ENCODE measurements at regions not wholly inside any gene's neighbourhood (a gene's known extent, or its start where the extent isn't known, plus 50 kb on each side); places are given as distances from the start of the nearest gene placed in this dataset.
"Not testable (repeated sequence)": the region's sequence is repeated elsewhere in the genome, so short reads cannot be mapped to it uniquely, and the experiment has no call there.

DNA sequence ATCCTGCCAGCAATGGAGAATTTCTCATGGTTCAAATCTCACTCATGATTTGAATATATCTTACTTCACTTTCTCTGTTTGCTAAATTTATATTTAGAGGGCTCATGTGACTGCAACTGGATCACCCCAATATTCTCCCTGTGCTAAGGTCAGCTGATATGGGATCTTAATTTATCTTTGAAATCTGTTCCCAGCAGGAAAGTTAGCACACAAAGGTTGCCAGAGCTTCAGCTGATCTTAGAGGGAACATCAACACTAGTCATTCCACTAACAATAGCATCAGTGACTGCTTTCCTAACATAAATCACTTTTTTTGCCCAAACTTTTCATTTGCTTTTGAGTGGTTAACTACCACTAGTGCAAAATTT lies 1270.0 kb downstream of the ARAP2 start:
- intact Hi-C loops (cut with micrococcal nuclease; ENCODE audit: unreplicated experiment) = no loop called here
- Histone ChIP-seq H3K4me3 (ENCODE audit: low read depth in 2 of 2, low read length in 2 of 2) (no peak overlapping the region), H3K27ac (ENCODE audit: low read length) (no peak overlapping the region), H3K36me3 (ENCODE audit: control insufficient read depth, insufficient read depth, low read length) (no peaks in the 10 kb centered on the region), H3K9me3 (ENCODE audit: control insufficient read depth, insufficient read depth, low read depth, low read length) (no peaks in the 10 kb centered on the region), H3K27me3 (ENCODE audit: control insufficient read depth, insufficient read depth, low read length) (no peaks in the 10 kb centered on the region), H3K4me1 (ENCODE audit: control insufficient read depth, insufficient read depth, low read length) (no peaks in the 10 kb centered on the region)
- in situ Hi-C loops (cut with HindIII; ENCODE audit: low pct_unique_long_range_greater_than_20kb, low sequenced_read_pairs) = no loop called here
- CTCF ChIA-PET = no interaction called here
- no peak for DNase-seq (ENCODE audit: low read depth, low spot score)
- POLR2A ChIA-PET = no interaction called here
- TF ChIP-seq TCF7L2 (IDR thresholded peaks at IDR 0.05; ENCODE audit: low read depth, low read length) (no peak), SIN3A (IDR thresholded peaks at IDR 0.05; ENCODE audit: borderline replicate concordance, insufficient read depth, low read depth, low read length) (no peak), POLR2AphosphoS5 (IDR thresholded peaks at IDR 0.05; ENCODE audit: low read depth, low read length) (no peak)
- TF ChIP-seq, protein P1, sequence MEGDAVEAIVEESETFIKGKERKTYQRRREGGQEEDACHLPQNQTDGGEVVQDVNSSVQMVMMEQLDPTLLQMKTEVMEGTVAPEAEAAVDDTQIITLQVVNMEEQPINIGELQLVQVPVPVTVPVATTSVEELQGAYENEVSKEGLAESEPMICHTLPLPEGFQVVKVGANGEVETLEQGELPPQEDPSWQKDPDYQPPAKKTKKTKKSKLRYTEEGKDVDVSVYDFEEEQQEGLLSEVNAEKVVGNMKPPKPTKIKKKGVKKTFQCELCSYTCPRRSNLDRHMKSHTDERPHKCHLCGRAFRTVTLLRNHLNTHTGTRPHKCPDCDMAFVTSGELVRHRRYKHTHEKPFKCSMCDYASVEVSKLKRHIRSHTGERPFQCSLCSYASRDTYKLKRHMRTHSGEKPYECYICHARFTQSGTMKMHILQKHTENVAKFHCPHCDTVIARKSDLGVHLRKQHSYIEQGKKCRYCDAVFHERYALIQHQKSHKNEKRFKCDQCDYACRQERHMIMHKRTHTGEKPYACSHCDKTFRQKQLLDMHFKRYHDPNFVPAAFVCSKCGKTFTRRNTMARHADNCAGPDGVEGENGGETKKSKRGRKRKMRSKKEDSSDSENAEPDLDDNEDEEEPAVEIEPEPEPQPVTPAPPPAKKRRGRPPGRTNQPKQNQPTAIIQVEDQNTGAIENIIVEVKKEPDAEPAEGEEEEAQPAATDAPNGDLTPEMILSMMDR (IDR thresholded peaks at IDR 0.05) = no peak
- TF ChIP-seq, protein P2, sequence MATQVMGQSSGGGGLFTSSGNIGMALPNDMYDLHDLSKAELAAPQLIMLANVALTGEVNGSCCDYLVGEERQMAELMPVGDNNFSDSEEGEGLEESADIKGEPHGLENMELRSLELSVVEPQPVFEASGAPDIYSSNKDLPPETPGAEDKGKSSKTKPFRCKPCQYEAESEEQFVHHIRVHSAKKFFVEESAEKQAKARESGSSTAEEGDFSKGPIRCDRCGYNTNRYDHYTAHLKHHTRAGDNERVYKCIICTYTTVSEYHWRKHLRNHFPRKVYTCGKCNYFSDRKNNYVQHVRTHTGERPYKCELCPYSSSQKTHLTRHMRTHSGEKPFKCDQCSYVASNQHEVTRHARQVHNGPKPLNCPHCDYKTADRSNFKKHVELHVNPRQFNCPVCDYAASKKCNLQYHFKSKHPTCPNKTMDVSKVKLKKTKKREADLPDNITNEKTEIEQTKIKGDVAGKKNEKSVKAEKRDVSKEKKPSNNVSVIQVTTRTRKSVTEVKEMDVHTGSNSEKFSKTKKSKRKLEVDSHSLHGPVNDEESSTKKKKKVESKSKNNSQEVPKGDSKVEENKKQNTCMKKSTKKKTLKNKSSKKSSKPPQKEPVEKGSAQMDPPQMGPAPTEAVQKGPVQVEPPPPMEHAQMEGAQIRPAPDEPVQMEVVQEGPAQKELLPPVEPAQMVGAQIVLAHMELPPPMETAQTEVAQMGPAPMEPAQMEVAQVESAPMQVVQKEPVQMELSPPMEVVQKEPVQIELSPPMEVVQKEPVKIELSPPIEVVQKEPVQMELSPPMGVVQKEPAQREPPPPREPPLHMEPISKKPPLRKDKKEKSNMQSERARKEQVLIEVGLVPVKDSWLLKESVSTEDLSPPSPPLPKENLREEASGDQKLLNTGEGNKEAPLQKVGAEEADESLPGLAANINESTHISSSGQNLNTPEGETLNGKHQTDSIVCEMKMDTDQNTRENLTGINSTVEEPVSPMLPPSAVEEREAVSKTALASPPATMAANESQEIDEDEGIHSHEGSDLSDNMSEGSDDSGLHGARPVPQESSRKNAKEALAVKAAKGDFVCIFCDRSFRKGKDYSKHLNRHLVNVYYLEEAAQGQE (IDR thresholded peaks at IDR 0.05; ENCODE audit: insufficient read depth in 1 of 2, low read depth in 2 of 2, low read length in 1 of 2) = no peak
- no TSS peak for BruUV-seq (replicated peaks)
- no peak for ATAC-seq

DNA sequence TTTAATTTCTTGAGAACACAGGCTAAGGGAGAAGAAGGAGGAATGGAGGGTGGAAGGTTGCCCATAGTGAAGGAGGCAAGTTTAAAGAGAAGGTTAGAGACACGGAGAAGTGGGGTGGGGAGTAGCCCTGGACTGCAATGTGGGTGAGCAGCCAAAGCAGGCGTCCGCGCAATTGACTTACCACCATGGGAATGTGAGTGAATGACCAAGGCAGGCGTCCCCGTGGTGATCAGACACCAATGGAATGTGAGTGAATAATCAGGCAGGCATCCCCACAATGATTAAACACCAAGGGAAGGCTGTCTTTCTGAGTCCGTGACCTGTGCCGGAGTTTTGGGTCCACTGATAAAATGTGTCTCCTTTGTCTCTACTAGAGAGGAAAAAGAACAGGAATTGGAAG lies 1223.1 kb downstream of the ARAP2 start:
- CTCF ChIA-PET; ATAC-seq; H3K27ac ChIP-seq (ENCODE audit: low read length); H3K36me3 ChIP-seq (ENCODE audit: control insufficient read depth, insufficient read depth, low read length); in situ Hi-C loops (cut with HindIII; ENCODE audit: low pct_unique_long_range_greater_than_20kb, low sequenced_read_pairs); H3K27me3 ChIP-seq (ENCODE audit: control insufficient read depth, insufficient read depth, low read length); H3K4me1 ChIP-seq (ENCODE audit: control insufficient read depth, insufficient read depth, low read length); BruUV-seq (replicated peaks); H3K9me3 ChIP-seq (ENCODE audit: control insufficient read depth, insufficient read depth, low read depth, low read length); DNase-seq (ENCODE audit: low read depth, low spot score); POLR2A ChIA-PET; intact Hi-C loops (cut with micrococcal nuclease; ENCODE audit: unreplicated experiment); H3K4me3 ChIP-seq (ENCODE audit: low read depth in 2 of 2, low read length in 2 of 2): not testable (repeated sequence)

DNA sequence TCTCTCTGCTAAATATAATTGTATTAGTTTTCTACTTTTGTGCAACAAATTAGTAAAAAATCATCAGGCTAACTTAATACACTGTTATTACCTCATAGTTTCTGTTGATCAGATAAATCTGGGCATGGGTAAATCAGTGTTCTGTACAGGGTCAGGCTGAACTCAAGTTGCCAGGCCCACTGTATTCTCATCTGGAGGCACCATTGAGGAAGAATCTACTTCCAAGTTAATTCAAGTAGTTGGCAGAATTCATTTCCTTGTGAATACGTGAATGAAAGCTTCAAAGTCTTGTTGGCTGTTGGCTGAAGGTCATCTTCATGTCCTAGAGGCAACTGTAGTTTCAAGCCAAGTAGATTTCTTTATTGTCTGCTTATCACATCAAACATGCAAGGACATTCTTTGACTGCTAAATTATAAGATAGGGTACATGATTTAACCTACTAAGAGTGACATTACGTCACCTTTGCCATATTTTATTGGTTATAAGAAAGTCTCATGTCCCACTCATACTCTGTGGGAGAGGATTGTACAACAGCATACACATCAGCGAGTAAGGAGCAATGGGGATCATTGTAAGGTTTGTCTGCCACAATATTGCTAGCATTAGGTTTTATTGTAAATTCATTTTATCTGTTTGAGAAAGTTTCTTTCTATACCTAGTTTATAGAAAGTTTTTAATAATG lies 1219.0 kb downstream of the ARAP2 start:
- no TSS peak for BruUV-seq (replicated peaks)
- no peak for DNase-seq (ENCODE audit: low read depth, low spot score)
- H3K4me3 ChIP-seq (ENCODE audit: low read depth in 2 of 2, low read length in 2 of 2) = no peak overlapping the region
- H3K4me1 ChIP-seq (ENCODE audit: control insufficient read depth, insufficient read depth, low read length) = no peaks in the 10 kb centered on the region
- ATAC-seq = no peak
- intact Hi-C loops (cut with micrococcal nuclease; ENCODE audit: unreplicated experiment) (no loop called here), in situ Hi-C loops (cut with HindIII; ENCODE audit: low pct_unique_long_range_greater_than_20kb, low sequenced_read_pairs) (no loop called here)
- H3K9me3 ChIP-seq (ENCODE audit: control insufficient read depth, insufficient read depth, low read depth, low read length) = no peaks in the 10 kb centered on the region
- TF ChIP-seq POLR2AphosphoS5 (IDR thresholded peaks at IDR 0.05; ENCODE audit: low read depth, low read length) = no peak
- no peak for TF ChIP-seq TCF7L2 (IDR thresholded peaks at IDR 0.05; ENCODE audit: low read depth, low read length)
- CTCF ChIA-PET = no interaction called here
- no peaks in the 10 kb centered on the region for H3K36me3 ChIP-seq (ENCODE audit: control insufficient read depth, insufficient read depth, low read length)
- POLR2A ChIA-PET = no interaction called here
- H3K27ac ChIP-seq (ENCODE audit: low read length) = no peak overlapping the region
- no peaks in the 10 kb centered on the region for H3K27me3 ChIP-seq (ENCODE audit: control insufficient read depth, insufficient read depth, low read length)

Data from Panc1 (cell line).